HG02885 (cell line): ENCODE measurements at regions not wholly inside any gene's neighbourhood (a gene's known extent, or its start where the extent isn't known, plus 50 kb on each side); places are given as distances from the start of the nearest gene placed in this dataset.

Source experiments
- ATAC-seq: cut with Tn5 transposase; IDR thresholded peaks from one replicate; pipeline ENCODE4 v1.9.1; 2021; ENCODE audit warnings: mild to moderate bottlenecking; ENCODE audit not compliant: unreplicated experiment, poor library complexity

- no peak for ATAC-seq
These were observed 253.2 kb downstream of the TFCP2L1 start for GRCh38 chr2:121031568-121032340.

- no peak for ATAC-seq
These were observed 251.5 kb downstream of the TFCP2L1 start for GRCh38 chr2:121033461-121033996.

DNA sequence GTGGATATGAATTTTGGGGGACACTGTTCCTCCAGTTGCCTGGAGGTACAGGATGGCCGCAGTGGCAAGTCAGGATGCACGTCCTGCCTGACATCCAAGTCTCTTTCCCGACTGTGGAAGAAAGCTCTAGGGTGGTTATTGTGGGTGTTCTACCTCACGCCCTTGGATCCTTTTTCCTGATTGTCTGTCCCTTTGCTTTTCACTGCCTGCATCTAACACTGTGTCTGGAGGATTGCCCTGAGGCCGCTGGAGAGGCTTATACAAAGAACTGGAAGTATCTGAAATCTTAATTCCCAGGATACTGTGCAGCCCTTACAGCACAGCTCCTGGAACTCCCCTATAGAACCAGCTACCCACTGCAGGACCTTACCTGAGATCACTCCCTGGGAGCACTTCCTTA, 250.5 kb downstream of the TFCP2L1 start:
- no peak for ATAC-seq

- no peak for ATAC-seq
These were observed 248.7 kb downstream of the TFCP2L1 start for GRCh38 chr2:121036226-121036692.

- no peak for ATAC-seq
These were observed 247.5 kb downstream of the TFCP2L1 start for GRCh38 chr2:121037480-121037879.

DNA sequence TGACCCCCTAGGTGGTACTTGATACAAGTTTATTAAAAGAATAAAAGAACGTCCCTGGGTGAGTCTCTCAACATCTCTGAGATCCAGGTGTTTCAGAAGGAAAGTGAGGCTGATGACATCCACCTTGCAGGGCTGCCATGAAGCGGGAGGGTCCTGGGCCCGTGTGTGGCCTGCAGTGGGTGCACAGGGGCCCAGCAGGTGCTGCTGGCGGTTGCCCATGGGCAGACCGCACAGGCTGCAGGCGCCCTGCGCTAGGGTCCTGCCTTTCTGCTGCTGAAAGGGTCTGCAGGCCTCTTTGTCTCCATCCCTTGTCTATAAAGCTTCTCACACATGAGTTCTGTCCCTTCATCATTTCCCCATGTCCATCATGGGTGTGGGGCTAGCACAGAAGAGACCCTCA, 247.0 kb downstream of the TFCP2L1 start:
- ATAC-seq: no peak

DNA sequence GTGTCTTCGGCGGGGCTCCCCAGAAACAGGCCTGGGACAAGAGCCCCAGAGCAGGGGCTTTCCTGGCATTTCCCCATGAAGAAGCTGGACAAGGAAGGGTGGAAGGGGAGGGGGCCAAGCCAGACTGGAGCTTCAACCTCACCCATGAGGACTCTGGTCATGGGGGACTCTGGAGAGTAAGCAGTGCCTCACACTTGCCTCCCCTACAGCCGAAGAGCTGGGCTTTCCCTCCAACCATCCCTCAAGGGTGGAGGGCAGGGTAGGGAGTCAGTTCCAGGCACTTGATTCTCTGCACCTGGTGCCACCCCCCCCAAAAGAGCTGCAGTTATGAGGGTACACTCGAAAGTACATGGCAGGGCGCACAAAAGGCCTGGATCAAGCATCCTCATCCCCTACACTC, 246.6 kb downstream of the TFCP2L1 start:
- no peak for ATAC-seq

DNA sequence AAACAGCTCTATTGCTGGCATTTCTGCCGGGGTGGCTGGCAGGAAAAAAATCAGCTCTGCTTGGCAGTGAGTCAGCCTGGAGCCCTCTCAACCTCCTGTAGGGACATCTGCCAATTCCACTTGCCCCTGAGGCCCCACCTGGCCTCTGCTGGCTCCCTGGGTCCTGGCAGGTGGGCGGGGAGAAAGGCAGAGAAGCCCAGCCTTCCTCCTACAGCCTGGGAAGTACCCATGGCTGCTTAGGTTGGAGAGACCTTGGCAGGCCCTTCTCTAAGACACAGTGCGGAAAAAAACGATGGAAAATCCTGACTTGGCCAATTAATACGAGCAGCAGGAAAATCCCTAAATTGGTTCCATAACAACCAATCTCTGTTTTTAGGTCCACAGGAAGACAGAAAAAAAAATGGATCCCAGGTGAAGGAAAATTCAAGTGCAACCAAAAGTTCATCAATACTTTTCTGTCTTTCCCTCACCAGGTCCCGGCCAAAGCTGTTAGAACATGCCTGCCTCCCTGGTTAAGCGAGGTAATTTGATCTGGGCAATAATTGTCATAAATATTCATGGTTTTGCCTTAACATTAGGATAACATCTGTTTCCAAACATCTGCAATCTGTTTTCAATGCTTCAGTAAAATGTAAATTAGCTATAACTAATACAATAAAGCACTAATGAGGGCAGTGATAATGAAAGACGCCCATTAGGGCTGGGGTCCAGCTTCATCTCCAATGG, 245.9 kb downstream of the TFCP2L1 start:
- no peak for ATAC-seq

GRCh38 chr2:121039679-121040078, 245.3 kb downstream of the TFCP2L1 start:
- ATAC-seq: no peak

GRCh38 chr2:121041516-121041915, 243.5 kb downstream of the TFCP2L1 start:
- no peak for ATAC-seq

GRCh38 chr2:121043061-121043826, 241.8 kb downstream of the TFCP2L1 start:
- ATAC-seq: no peak

- no peak for ATAC-seq
These were observed 241.2 kb downstream of the TFCP2L1 start for GRCh38 chr2:121043827-121044222.

- ATAC-seq: no peak
These were observed 240.6 kb downstream of the TFCP2L1 start for GRCh38 chr2:121044412-121044811.

GRCh38 chr2:121045245-121045644, 239.8 kb downstream of the TFCP2L1 start:
- no peak for ATAC-seq

DNA sequence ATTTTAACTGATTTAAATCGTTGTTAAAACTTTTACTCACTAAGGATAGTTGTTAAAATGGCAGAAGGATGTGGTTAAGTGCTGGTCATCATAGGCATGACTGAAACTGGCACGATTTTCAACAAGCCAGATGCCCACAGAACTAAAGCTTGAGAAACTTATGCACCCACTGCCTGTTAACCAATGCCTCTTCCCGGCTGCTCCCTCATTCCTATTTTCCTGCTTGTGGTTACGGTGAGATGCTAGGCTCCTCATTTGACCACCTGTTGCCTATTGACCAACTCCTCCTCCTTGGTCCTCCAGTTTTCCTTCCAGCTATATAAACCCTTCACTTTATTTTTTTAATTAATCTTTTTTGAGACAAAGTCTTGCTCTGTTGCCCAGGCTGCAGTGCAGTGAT, 238.7 kb downstream of the TFCP2L1 start:
- no peak for ATAC-seq

- no peak for ATAC-seq
These were observed 237.6 kb downstream of the TFCP2L1 start for GRCh38 chr2:121047383-121047782.

DNA sequence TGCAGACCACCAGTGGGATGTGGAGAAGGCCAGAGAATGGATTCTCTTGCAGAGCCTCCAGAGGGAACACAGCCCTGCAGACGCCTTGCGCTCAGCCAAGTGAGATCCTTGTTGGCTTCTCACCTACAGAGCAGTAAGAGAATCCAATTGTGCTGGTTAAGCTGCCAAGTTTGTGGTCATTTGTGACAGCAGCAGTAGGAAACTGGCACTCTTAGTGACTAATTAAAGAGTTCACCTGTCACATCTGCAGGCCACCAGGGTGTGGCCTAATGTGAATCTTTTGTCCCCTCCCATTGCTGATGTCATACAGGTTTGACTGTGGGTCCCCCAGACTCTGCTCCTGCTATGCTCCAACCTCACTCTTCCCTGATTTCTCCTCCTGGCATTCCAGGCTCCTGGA, 235.9 kb downstream of the TFCP2L1 start:
- ATAC-seq: no peak

GRCh38 chr2:121049950-121050585, 234.9 kb downstream of the TFCP2L1 start:
- ATAC-seq: no peak

GRCh38 chr2:121051311-121051710, 233.7 kb downstream of the TFCP2L1 start:
- ATAC-seq: no peak

GRCh38 chr2:121052023-121052422, 233.0 kb downstream of the TFCP2L1 start:
- no peak for ATAC-seq
